SK-N-MC (cell line): ENCODE measurements at regions not wholly inside any gene's neighbourhood (a gene's known extent, or its start where the extent isn't known, plus 50 kb on each side); places are given as distances from the start of the nearest gene placed in this dataset.
"Not testable (repeated sequence)": the region's sequence is repeated elsewhere in the genome, so short reads cannot be mapped to it uniquely, and the experiment has no call there.

ENCODE experiments used
- DNase-seq: peaks from one replicate; pipeline ENCODE4 v3.0.0-alpha.2; 2011; ENCODE audit warnings: low read depth, low spot score
- H3K27ac ChIP-seq: fragments of 200-600 bp; sonication (generic); 2 replicates; pipeline ENCODE4 v1.5.1; 2016; ENCODE audit warnings: mixed run types
- H3K36me3 ChIP-seq: fragments of 200-600 bp; sonication (generic); 2 replicates; pipeline ENCODE4 v1.6.1; 2017; ENCODE audit warnings: antibody characterized with exemption, low read length, mixed read lengths; ENCODE audit not compliant: insufficient read depth
- H3K4me3 ChIP-seq: fragments of 200-600 bp; sonication (generic); 2 replicates; pipeline ENCODE4 v1.5.1; 2016
- H3K9ac ChIP-seq: fragments of 200-600 bp; sonication (generic); 2 replicates; pipeline ENCODE4 v1.8.0; 2017; ENCODE audit warnings: mixed run types, mixed read lengths; ENCODE audit not compliant: insufficient read length
- H3K9me3 ChIP-seq: fragments of 200-600 bp; sonication (generic); 2 replicates; pipeline ENCODE4 v1.6.1; 2017; ENCODE audit warnings: low read depth, mild to moderate bottlenecking, antibody characterized with exemption, low read length, moderate library complexity, mixed read lengths
- EZH2 ChIP-seq: fragments of 200-600 bp; sonication (generic); IDR thresholded peaks from one replicate; pipeline ENCODE4 v1.6.1; 2017; ENCODE audit warnings: antibody characterized with exemption
- FOXP2 ChIP-seq: optimal IDR thresholded peaks from 2 replicates; pipeline ENCODE3; 2011; ENCODE audit warnings: mild to moderate bottlenecking, moderate library complexity; ENCODE audit not compliant: insufficient read depth; ENCODE audit errors: extremely low read length, control extremely low read depth
- POLR2AphosphoS5 ChIP-seq: IDR thresholded peaks from 2 replicates; pipeline ENCODE4 v1.6.1; 2012; ENCODE audit warnings: mild to moderate bottlenecking, low read depth, low read length, borderline replicate concordance

DNA sequence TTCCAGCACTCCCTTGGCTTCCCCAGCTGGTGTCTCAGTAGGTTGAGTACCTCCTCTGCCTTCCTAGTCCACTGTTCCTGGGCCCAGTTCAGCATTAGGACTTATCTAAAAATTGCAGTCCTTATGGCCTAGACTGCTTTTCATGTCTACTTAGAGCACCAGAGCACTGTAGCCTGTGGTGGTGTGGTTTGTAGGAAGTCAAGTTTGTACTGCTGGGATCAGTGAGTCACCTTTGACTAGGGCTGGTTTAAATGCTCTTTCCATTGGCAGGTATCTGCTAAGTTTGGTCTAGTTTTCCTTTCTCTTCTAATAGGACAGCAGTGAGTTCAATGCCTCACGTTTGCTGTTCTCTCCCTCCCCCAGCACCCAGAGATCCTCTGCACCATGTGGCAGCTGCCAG, 233.6 kb upstream of the WDFY3 start:
- TF ChIP-seq EZH2 = no peak
- no peak for TF ChIP-seq POLR2AphosphoS5
- no peak for TF ChIP-seq FOXP2
- Histone ChIP-seq H3K4me3 (no peak overlapping the region), H3K27ac (no peak overlapping the region), H3K9me3 (no peaks in the 10 kb centered on the region; the same call in 1 of the 2 replicates), H3K36me3 (no peaks in the 10 kb centered on the region), H3K9ac (no peak overlapping the region)
- DNase-seq = no peak

DNA sequence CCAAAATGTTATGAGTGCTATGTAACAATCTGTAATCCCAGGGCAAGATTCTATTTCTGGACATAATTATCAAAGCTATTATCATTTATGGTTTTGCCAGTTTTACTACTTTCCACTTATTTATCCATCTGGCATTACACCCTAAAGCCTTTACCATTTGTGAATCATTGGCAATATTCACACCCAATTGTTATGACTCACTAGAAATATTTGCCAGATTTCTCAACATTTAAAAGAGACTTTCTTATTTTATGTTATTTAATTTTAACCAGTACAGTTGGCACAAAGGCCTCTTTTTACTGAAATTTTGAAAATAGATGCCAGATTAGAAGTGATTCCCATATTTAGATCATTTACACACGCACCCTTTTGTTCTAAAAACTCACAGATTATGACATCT, 242.7 kb upstream of the WDFY3 start:
- H3K9ac ChIP-seq = no peak overlapping the region
- TF ChIP-seq POLR2AphosphoS5 = no peak
- no peak for TF ChIP-seq EZH2
- no peak for TF ChIP-seq FOXP2
- no peak overlapping the region for H3K4me3 ChIP-seq
- H3K9me3 ChIP-seq = no peaks in the 10 kb centered on the region
- no peak overlapping the region for H3K27ac ChIP-seq
- no peak for DNase-seq
- no peaks in the 10 kb centered on the region for H3K36me3 ChIP-seq

DNA sequence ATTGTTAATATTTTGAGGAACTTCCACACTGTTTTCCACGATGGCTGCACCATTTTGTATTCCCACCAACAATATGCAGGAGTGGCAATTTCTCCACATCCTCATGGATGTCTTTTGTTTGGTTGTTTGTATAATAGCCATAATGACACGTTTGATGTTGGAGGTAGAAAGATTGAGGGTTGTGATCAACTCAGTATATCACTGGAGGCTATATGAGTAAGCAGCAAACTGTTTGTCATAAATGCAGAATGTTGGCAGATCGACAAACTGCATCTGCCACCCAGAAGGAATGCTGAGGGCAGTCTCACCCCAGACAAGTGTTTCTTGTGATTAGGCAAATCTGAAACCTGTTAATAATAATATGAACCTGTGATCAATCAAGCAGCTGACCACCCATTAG, 243.9 kb upstream of the WDFY3 start:
- Histone ChIP-seq H3K36me3 (no peaks in the 10 kb centered on the region), H3K4me3 (no peak overlapping the region), H3K9me3 (no peaks in the 10 kb centered on the region), H3K9ac (no peak overlapping the region), H3K27ac (no peak overlapping the region)
- TF ChIP-seq EZH2 = no peak
- no peak for TF ChIP-seq POLR2AphosphoS5
- TF ChIP-seq FOXP2 = no peak
- no peak for DNase-seq

DNA sequence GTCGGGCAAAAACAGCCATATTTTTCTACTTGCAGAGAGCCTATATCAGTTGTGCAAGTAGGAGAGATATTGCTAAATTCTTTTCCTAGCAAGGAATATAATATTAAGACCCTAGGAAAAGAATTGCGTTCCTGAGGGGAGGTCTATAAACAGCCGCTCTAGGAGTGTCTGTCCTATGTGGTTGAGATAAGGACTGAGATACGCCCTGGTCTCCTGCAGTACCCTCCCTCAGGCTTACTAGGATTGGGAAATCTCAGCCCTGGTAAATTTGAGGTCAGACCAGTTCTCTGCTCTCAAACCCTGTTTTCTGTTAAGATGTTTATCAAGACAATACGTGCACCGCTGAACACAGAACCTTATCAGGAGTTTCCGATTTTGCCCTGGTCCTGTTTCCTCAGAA, 250.1 kb upstream of the WDFY3 start:
- not testable (repeated sequence) for H3K4me3 ChIP-seq, DNase-seq, H3K9me3 ChIP-seq, H3K36me3 ChIP-seq, H3K9ac ChIP-seq, H3K27ac ChIP-seq

DNA sequence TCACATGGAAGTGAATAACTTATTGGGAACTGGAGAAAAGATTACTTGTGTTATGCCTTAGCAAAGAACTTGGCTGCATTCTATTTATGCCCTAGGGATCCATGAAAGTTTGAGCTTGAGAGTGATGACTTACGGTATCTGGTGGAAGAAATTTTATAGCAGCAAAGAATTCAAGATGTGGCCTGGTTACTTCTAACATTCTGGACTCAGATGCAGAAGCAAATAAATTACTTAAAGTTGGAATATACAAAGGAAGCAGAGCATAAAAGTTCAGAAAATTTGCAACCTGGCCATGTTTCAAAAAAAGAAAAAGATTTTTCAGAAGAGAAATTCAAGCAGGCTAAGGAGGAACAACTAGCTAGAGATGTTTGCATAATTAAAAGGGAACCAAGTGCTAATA, 252.3 kb upstream of the WDFY3 start:
- TF ChIP-seq EZH2 (no peak), POLR2AphosphoS5 (no peak), FOXP2 (no peak)
- Histone ChIP-seq H3K9ac (no peak overlapping the region), H3K9me3 (no peaks in the 10 kb centered on the region), H3K36me3 (no peaks in the 10 kb centered on the region), H3K4me3 (no peak overlapping the region), H3K27ac (no peak overlapping the region)
- no peak for DNase-seq

DNA sequence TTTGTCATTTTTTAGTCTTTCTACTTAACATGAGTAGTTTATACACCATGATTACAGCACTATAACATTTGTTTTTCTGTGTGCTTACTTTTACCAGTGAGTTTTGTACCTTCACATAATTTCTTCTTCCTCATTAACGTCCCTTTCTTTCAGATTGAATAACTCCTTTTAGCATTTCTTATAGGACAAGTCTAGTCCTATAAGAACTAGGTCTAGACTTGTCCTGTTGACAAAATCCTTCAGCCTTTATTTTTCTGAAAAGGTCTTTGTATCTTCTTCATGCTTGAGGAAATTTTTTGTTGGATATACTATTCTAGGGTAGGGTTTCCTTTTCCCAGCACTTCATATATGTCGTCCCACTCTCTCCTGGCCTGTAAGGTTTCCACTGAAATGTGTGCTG, 253.3 kb upstream of the ARHGAP24 start:
- no peak for DNase-seq
- no peaks in the 10 kb centered on the region for H3K36me3 ChIP-seq
- TF ChIP-seq POLR2AphosphoS5 (no peak), FOXP2 (no peak), EZH2 (no peak)
- H3K4me3 ChIP-seq = no peak overlapping the region
- H3K27ac ChIP-seq = no peak overlapping the region
- H3K9ac ChIP-seq = no peak overlapping the region
- no peaks in the 10 kb centered on the region for H3K9me3 ChIP-seq

DNA sequence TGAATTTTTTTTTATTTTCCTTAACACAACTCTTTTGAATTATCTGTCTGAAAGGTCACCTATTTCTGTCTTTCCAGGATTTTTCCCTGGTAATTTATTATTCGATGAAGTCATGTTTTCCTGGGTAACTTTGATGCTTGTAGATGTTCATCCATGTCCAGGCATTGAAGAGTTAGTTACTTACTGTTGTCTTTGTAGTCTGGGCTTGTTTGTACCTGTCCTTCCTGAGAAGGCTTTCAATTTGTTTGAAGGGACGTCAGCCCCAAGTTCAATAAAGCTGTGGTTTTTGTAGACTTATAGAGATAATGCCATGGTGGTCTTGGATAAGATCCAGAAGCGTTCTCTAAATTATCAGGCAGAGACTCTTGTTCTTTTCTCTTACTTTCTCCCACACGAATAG, 252.4 kb upstream of the ARHGAP24 start:
- Histone ChIP-seq H3K4me3 (no peak overlapping the region), H3K27ac (no peak overlapping the region), H3K9ac (no peak overlapping the region), H3K9me3 (no peaks in the 10 kb centered on the region), H3K36me3 (no peaks in the 10 kb centered on the region)
- DNase-seq = no peak
- TF ChIP-seq FOXP2 (no peak), EZH2 (no peak), POLR2AphosphoS5 (no peak)

DNA sequence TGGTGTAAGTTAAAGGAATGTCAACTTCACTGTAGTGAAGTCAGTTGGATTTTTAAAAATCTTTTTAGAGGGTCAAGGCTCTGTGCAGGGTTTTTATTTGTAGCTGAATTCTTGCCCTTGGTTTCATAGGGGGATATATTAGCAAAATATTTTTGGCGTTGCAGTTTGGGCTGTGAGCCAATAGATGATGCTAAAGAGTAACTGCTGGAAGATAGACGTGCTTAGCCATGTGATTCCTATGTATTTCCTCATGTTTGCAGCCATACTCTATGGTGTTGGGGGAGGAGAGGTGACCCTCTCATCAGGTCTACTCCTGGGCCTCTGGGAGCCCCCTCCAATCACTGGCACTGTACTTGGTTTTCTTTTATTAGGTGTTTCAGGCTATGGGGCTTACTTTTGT, 246.7 kb upstream of the ARHGAP24 start:
- H3K36me3 ChIP-seq = no peaks in the 10 kb centered on the region
- H3K9ac ChIP-seq = no peak overlapping the region
- no peak overlapping the region for H3K27ac ChIP-seq
- TF ChIP-seq FOXP2 = no peak
- no peak for DNase-seq
- H3K9me3 ChIP-seq = no peaks in the 10 kb centered on the region
- H3K4me3 ChIP-seq = no peak overlapping the region

DNA sequence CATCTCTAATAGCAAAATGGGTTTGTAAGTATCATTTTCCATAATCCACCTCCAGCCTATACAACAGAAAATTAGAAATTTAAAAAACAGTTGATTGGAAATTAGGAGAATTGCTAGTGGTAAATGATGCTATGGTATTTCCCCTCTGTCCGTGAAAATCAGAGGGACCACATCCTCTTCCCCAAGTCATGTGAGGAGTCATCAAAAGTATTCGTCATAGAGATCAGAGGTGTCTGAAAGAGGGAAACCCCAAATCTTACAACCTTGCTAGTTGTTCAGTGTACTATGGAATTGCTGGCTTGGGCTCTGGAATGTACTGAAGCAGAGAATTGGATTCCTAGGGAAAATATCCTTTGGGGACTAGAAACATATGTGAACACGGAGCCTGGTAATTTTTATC, 241.4 kb upstream of the ARHGAP24 start:
- TF ChIP-seq FOXP2 = no peak
- no peak for TF ChIP-seq POLR2AphosphoS5
- TF ChIP-seq EZH2 = no peak
- Histone ChIP-seq H3K36me3 (no peaks in the 10 kb centered on the region), H3K9ac (no peak overlapping the region), H3K27ac (no peak overlapping the region), H3K4me3 (no peak overlapping the region), H3K9me3 (no peaks in the 10 kb centered on the region)
- no peak for DNase-seq

DNA sequence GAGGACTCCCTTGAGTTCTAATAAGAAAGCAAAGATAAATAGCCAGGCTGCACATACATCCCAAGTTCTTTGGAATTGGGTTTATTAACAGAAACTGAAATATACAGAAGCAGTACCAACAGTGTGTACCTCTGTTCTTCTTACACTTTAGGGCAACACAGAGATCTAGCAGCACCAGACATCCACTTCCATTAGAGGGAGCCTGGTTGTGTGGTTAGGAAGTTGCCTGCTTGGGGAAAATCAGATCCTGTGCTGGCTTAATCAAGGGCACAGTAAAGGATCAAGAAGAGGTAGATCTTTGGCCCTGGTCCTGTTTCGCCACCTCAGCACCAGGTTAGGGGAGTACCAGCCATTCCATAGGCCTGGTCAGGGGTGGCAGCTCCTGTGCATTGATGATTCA, 231.1 kb upstream of the ARHGAP24 start:
- no peak overlapping the region for H3K9ac ChIP-seq
- DNase-seq = no peak
- H3K27ac ChIP-seq = no peak overlapping the region
- TF ChIP-seq FOXP2 (no peak), EZH2 (no peak), POLR2AphosphoS5 (no peak)
- H3K36me3 ChIP-seq = no peaks in the 10 kb centered on the region
- H3K9me3 ChIP-seq = no peaks in the 10 kb centered on the region
- H3K4me3 ChIP-seq = no peak overlapping the region
